ENCODE measurements at regions not wholly inside any gene's neighbourhood (a gene's known extent, or its start where the extent isn't known, plus 50 kb on each side); places are given as distances from the start of the nearest gene placed in this dataset.

GRCh38 chr10:16242859-16243613 is 193.8 kb upstream of the PTER start:
- TF ChIP-seq CTCF (IDR thresholded peaks at IDR 0.05), result no peak
- TF ChIP-seq POLR2A (IDR thresholded peaks at IDR 0.05), result no peak
- TF ChIP-seq EP300 (IDR thresholded peaks at IDR 0.05), result no peak

All from ovary (tissue), 3 donors.